GM12892 (cell line): ENCODE measurements at regions not wholly inside any gene's neighbourhood (a gene's known extent, or its start where the extent isn't known, plus 50 kb on each side); places are given as distances from the start of the nearest gene placed in this dataset.

Experiments used
- POLR2A ChIP-seq: IDR thresholded peaks from 2 replicates; pipeline ENCODE4 v1.6.1; 2011; ENCODE audit warnings: low read depth, low read length, control low read depth
- POLR2AphosphoS5 ChIP-seq: IDR thresholded peaks from 2 replicates; pipeline ENCODE4 v1.6.1; 2011; ENCODE audit warnings: low read depth, low read length, control low read depth
- TAF1 ChIP-seq: IDR thresholded peaks from 2 replicates; pipeline ENCODE4 v1.6.1; 2011; ENCODE audit warnings: low read depth, mild to moderate bottlenecking, control low read depth, low read length, borderline replicate concordance

DNA sequence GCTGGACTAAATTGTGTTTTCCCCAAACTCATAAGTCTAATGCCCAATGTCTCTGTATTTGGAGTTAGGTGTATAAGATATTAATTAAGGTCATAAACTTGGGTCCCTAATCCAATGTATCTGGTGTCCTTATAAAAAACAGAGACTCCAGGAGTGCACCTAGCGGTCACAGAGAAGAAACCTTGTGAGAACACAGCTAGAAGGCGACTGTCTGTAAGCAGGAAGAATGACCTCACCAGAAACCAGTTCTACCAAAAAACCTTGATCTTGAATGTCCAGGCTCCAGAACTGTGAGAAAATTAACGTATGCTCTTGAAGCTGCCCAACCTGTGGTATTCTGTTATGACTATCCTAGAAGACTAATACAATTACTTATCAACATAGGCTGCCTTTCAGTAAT lies 591.7 kb upstream of the PTPRD start:
- TF ChIP-seq POLR2A (no peak), POLR2AphosphoS5 (no peak), TAF1 (no peak)
